COLO829 (cell line): ENCODE measurements at regions not wholly inside any gene's neighbourhood (a gene's known extent, or its start where the extent isn't known, plus 50 kb on each side); places are given as distances from the start of the nearest gene placed in this dataset.
"Not testable (repeated sequence)": the region's sequence is repeated elsewhere in the genome, so short reads cannot be mapped to it uniquely, and the experiment has no call there.

Experiments
- DNase-seq: peaks from one replicate; pipeline ENCODE4 v3.0.0; 2012; ENCODE audit warnings: low spot score

DNA sequence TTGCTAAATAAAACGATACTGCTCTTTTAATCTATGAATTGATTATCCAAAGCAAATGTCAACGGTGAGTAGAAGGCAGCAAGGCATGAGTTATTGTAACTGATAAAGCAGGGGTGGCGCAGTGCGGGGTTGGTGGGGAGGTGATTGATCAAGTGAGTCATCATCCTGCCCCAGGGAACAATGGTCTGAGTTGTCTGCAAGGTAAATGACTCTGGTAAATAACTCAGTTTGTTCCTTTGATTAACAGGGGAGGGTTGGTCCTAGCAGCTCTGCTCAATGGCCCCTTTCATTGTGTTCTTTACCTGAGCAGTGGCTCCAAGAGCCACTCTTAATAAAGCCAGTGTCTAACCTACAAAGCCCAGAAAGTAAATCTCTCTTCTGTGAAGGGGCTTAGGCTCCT is 91.8 kb downstream of the QRSL1 start:
- not testable (repeated sequence) for DNase-seq
